ENCODE measurements at regions not wholly inside any gene's neighbourhood (a gene's known extent, or its start where the extent isn't known, plus 50 kb on each side); places are given as distances from the start of the nearest gene placed in this dataset.

GRCh38 chr10:77692782-77693181 is 55.2 kb upstream of the KCNMA1 start:
- no peak overlapping the region for H3K9ac ChIP-seq (ENCODE audit: insufficient read depth, low read length)
- no peaks in the 10 kb centered on the region for H3K79me2 ChIP-seq (ENCODE audit: control insufficient read depth, insufficient read depth, low read length)
- no peak overlapping the region for H3K27ac ChIP-seq (ENCODE audit: insufficient read depth, low read length)
- DNase-seq (ENCODE audit: low read depth in 2 of 2): peak; percentile 28 to 88
- no peaks in the 10 kb centered on the region for H3K4me1 ChIP-seq (ENCODE audit: control insufficient read depth, extremely low read depth, insufficient read depth, low read length)
- H3K36me3 ChIP-seq (ENCODE audit: control insufficient read depth, insufficient read depth, low read length): no peaks in the 10 kb centered on the region
- no peaks in the 10 kb centered on the region for H4K20me1 ChIP-seq (ENCODE audit: control insufficient read depth, extremely low read depth, insufficient read depth, low read length)
- H3K27me3 ChIP-seq (ENCODE audit: control insufficient read depth, insufficient read depth, low read length): peaks cover 35% of the 10 kb centered on the region
- TF ChIP-seq EZH2 (IDR thresholded peaks at IDR 0.05; ENCODE audit: low read length, missing control alignments) (no peak), CTCF (conservative IDR thresholded peaks at IDR 0.05 in 1 of 2, IDR thresholded peaks at IDR 0.05 in 1 of 2; ENCODE audit: low read depth in 1 of 2, low read length in 2 of 2) (no peak)
- no peak overlapping the region for H3K4me3 ChIP-seq (replicated peaks in 1 of 4; ENCODE audit: control extremely low read depth in 1 of 4, insufficient read depth in 1 of 4, low read depth in 3 of 4, low read length in 4 of 4)
- H2AFZ ChIP-seq (ENCODE audit: low read length): no peak overlapping the region
- H3K4me2 ChIP-seq (ENCODE audit: extremely low read depth, insufficient read depth, low read length): no peak overlapping the region
- H3K9me3 ChIP-seq (ENCODE audit: control insufficient read depth, insufficient read depth, low read depth, low read length): no peaks in the 10 kb centered on the region

GRCh38 chr10:77689339-77689738 is 51.7 kb upstream of the KCNMA1 start:
- Histone ChIP-seq H3K27ac (ENCODE audit: insufficient read depth, low read length) (no peak overlapping the region), H3K4me2 (ENCODE audit: extremely low read depth, insufficient read depth, low read length) (no peak overlapping the region), H3K9ac (ENCODE audit: insufficient read depth, low read length) (no peak overlapping the region), H3K4me1 (ENCODE audit: control insufficient read depth, extremely low read depth, insufficient read depth, low read length) (no peaks in the 10 kb centered on the region), H3K79me2 (ENCODE audit: control insufficient read depth, insufficient read depth, low read length) (no peaks in the 10 kb centered on the region), H4K20me1 (ENCODE audit: control insufficient read depth, extremely low read depth, insufficient read depth, low read length) (no peaks in the 10 kb centered on the region), H3K36me3 (ENCODE audit: control insufficient read depth, insufficient read depth, low read length) (no peaks in the 10 kb centered on the region), H2AFZ (ENCODE audit: low read length) (no peak overlapping the region), H3K9me3 (ENCODE audit: control insufficient read depth, insufficient read depth, low read depth, low read length) (no peaks in the 10 kb centered on the region), H3K27me3 (ENCODE audit: control insufficient read depth, insufficient read depth, low read length) (peaks cover 48% of the 10 kb centered on the region), H3K4me3 (replicated peaks in 1 of 4; ENCODE audit: control extremely low read depth in 1 of 4, insufficient read depth in 1 of 4, low read depth in 3 of 4, low read length in 4 of 4) (no peak overlapping the region)
- no peak for TF ChIP-seq EZH2 (IDR thresholded peaks at IDR 0.05; ENCODE audit: low read length, missing control alignments)
- no peak for TF ChIP-seq CTCF (conservative IDR thresholded peaks at IDR 0.05 in 1 of 2, IDR thresholded peaks at IDR 0.05 in 1 of 2; ENCODE audit: low read depth in 1 of 2, low read length in 2 of 2)
- no peak for DNase-seq (ENCODE audit: low read depth in 2 of 2)

DNA sequence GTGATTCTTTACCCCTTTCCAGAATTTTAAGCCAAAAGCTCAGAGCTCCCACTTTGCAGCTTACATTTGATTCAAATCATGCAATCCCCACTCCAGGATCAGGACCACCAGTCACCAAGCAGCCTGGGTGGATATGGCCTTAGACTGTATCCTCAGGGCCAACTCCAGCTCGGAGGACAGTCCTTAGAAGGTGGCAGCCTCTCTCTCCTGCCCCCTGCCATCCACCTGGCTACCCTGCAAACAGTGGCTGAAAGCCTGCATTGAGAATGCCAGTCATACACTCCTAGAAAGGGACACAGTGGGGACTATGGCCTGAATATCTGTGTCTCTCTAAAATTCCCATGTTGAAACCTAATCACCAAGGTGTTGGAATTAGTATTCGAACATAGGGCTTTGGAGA is 50.0 kb upstream of the KCNMA1 start:
- Histone ChIP-seq H3K9ac (ENCODE audit: insufficient read depth, low read length) (no peak overlapping the region), H3K4me3 (replicated peaks in 1 of 4; ENCODE audit: control extremely low read depth in 1 of 4, insufficient read depth in 1 of 4, low read depth in 3 of 4, low read length in 4 of 4) (no peak overlapping the region), H3K4me1 (ENCODE audit: control insufficient read depth, extremely low read depth, insufficient read depth, low read length) (no peaks in the 10 kb centered on the region), H3K36me3 (ENCODE audit: control insufficient read depth, insufficient read depth, low read length) (no peaks in the 10 kb centered on the region), H2AFZ (ENCODE audit: low read length) (no peak overlapping the region), H4K20me1 (ENCODE audit: control insufficient read depth, extremely low read depth, insufficient read depth, low read length) (no peaks in the 10 kb centered on the region), H3K9me3 (ENCODE audit: control insufficient read depth, insufficient read depth, low read depth, low read length) (no peaks in the 10 kb centered on the region), H3K79me2 (ENCODE audit: control insufficient read depth, insufficient read depth, low read length) (no peaks in the 10 kb centered on the region), H3K4me2 (ENCODE audit: extremely low read depth, insufficient read depth, low read length) (no peak overlapping the region), H3K27me3 (ENCODE audit: control insufficient read depth, insufficient read depth, low read length) (peaks cover 45% of the 10 kb centered on the region), H3K27ac (ENCODE audit: insufficient read depth, low read length) (no peak overlapping the region)
- no peak for TF ChIP-seq CTCF (conservative IDR thresholded peaks at IDR 0.05 in 1 of 2, IDR thresholded peaks at IDR 0.05 in 1 of 2; ENCODE audit: low read depth in 1 of 2, low read length in 2 of 2)
- TF ChIP-seq EZH2 (IDR thresholded peaks at IDR 0.05; ENCODE audit: low read length, missing control alignments): no peak
- DNase-seq (ENCODE audit: low read depth in 2 of 2): no peak
